Activated CD4-positive, alpha-beta memory T cell treated with anti-CD3 and anti-CD28 coated beads, Interleukin-2, amount 10 ng/mL, durations not matched to agents 7 days and 5 days (primary cell): ENCODE measurements at regions not wholly inside any gene's neighbourhood (a gene's known extent, or its start where the extent isn't known, plus 50 kb on each side); places are given as distances from the start of the nearest gene placed in this dataset.

Source experiments
- CTCF ChIA-PET: fragments of 350-600 bp; sonication (Branson Sonifier 250); formaldehyde crosslinking; loops from one replicate; lab custom pipeline; 2021; ENCODE audit warnings: antibody characterized with exemption, inconsistent platforms; lab: Charles Lee
- POLR2A ChIA-PET: fragments of 350-600 bp; sonication (Branson Sonifier 250); formaldehyde crosslinking; loops from one replicate; lab custom pipeline; 2021; ENCODE audit warnings: antibody characterized with exemption; lab: Charles Lee
- DNase-seq: peaks from one replicate; pipeline ENCODE4 v3.0.0-alpha.2; 2020
- H3K27ac Mint-ChIP-seq: one replicate; pipeline ENCODE4 v1.8.0; 2021; ENCODE audit warnings: mild to moderate bottlenecking, mixed read lengths
- H3K27me3 Mint-ChIP-seq: one replicate; pipeline ENCODE4 v1.8.0; 2021; ENCODE audit warnings: mixed read lengths
- H3K36me3 Mint-ChIP-seq: one replicate; pipeline ENCODE4 v1.8.0; 2021; ENCODE audit warnings: low read depth, mixed read lengths
- H3K4me1 Mint-ChIP-seq: one replicate; pipeline ENCODE4 v1.8.0; 2021; ENCODE audit warnings: mixed read lengths
- H3K4me3 Mint-ChIP-seq: one replicate; pipeline ENCODE4 v1.8.0; 2021; ENCODE audit warnings: mild to moderate bottlenecking, mixed read lengths
- H3K9me3 Mint-ChIP-seq: one replicate; pipeline ENCODE4 v1.8.0; 2021; ENCODE audit warnings: mixed read lengths

- Mint-ChIP-seq H3K9me3 (no peaks in the 10 kb centered on the region), H3K27me3 (no peaks in the 10 kb centered on the region), H3K4me3 (no peak overlapping the region), H3K36me3 (no peaks in the 10 kb centered on the region), H3K27ac (no peak overlapping the region), H3K4me1 (no peaks in the 10 kb centered on the region)
- no peak for DNase-seq
- ChIA-PET POLR2A (no interaction called here), CTCF (no interaction called here)
These were observed 140.9 kb downstream of the MIS18A start for GRCh38 chr21:32137931-32138330.

GRCh38 chr21:32137266-32137665, 141.6 kb downstream of the MIS18A start:
- DNase-seq: no peak
- ChIA-PET CTCF (no interaction called here), POLR2A (no interaction called here)
- H3K36me3 Mint-ChIP-seq: no peaks in the 10 kb centered on the region
- H3K4me3 Mint-ChIP-seq: no peak overlapping the region
- no peaks in the 10 kb centered on the region for H3K4me1 Mint-ChIP-seq
- no peaks in the 10 kb centered on the region for H3K9me3 Mint-ChIP-seq
- H3K27me3 Mint-ChIP-seq: no peaks in the 10 kb centered on the region
- H3K27ac Mint-ChIP-seq: no peak overlapping the region

GRCh38 chr21:32136546-32136945, 142.3 kb downstream of the MIS18A start:
- no peak for DNase-seq
- no peak overlapping the region for H3K27ac Mint-ChIP-seq
- no peak overlapping the region for H3K4me3 Mint-ChIP-seq
- CTCF ChIA-PET: no interaction called here
- POLR2A ChIA-PET: no interaction called here
- H3K4me1 Mint-ChIP-seq: no peaks in the 10 kb centered on the region
- no peaks in the 10 kb centered on the region for H3K9me3 Mint-ChIP-seq
- no peaks in the 10 kb centered on the region for H3K27me3 Mint-ChIP-seq
- no peaks in the 10 kb centered on the region for H3K36me3 Mint-ChIP-seq

- Mint-ChIP-seq H3K4me3 (no peak overlapping the region), H3K9me3 (no peaks in the 10 kb centered on the region), H3K36me3 (no peaks in the 10 kb centered on the region), H3K27ac (no peak overlapping the region), H3K4me1 (no peaks in the 10 kb centered on the region), H3K27me3 (no peaks in the 10 kb centered on the region)
- POLR2A ChIA-PET: no interaction called here
- no peak for DNase-seq
- CTCF ChIA-PET: no interaction called here
These were observed 143.2 kb downstream of the MIS18A start for GRCh38 chr21:32135401-32136363.

- Mint-ChIP-seq H3K36me3 (no peaks in the 10 kb centered on the region), H3K9me3 (no peaks in the 10 kb centered on the region), H3K27ac (no peak overlapping the region), H3K4me1 (no peaks in the 10 kb centered on the region), H3K27me3 (no peaks in the 10 kb centered on the region), H3K4me3 (no peak overlapping the region)
- DNase-seq: no peak
- POLR2A ChIA-PET: no interaction called here
- CTCF ChIA-PET: no interaction called here
These were observed 144.3 kb downstream of the MIS18A start for GRCh38 chr21:32134441-32135130.

GRCh38 chr21:32132881-32133280, 146.0 kb downstream of the MIS18A start:
- ChIA-PET POLR2A (no interaction called here), CTCF (no interaction called here)
- H3K27ac Mint-ChIP-seq: no peak overlapping the region
- H3K36me3 Mint-ChIP-seq: no peaks in the 10 kb centered on the region
- no peak for DNase-seq
- no peaks in the 10 kb centered on the region for H3K9me3 Mint-ChIP-seq
- no peaks in the 10 kb centered on the region for H3K4me1 Mint-ChIP-seq
- H3K4me3 Mint-ChIP-seq: no peak overlapping the region
- no peaks in the 10 kb centered on the region for H3K27me3 Mint-ChIP-seq

GRCh38 chr21:32132409-32132808, 146.4 kb downstream of the MIS18A start:
- Mint-ChIP-seq H3K9me3 (no peaks in the 10 kb centered on the region), H3K4me1 (no peaks in the 10 kb centered on the region), H3K4me3 (no peak overlapping the region), H3K27ac (no peak overlapping the region), H3K27me3 (no peaks in the 10 kb centered on the region), H3K36me3 (no peaks in the 10 kb centered on the region)
- no peak for DNase-seq
- ChIA-PET POLR2A (no interaction called here), CTCF (no interaction called here)

- Mint-ChIP-seq H3K4me3 (no peak overlapping the region), H3K4me1 (no peaks in the 10 kb centered on the region), H3K9me3 (no peaks in the 10 kb centered on the region), H3K27me3 (no peaks in the 10 kb centered on the region), H3K36me3 (no peaks in the 10 kb centered on the region), H3K27ac (no peak overlapping the region)
- no peak for DNase-seq
- CTCF ChIA-PET: no interaction called here
- POLR2A ChIA-PET: no interaction called here
These were observed 146.9 kb downstream of the MIS18A start for GRCh38 chr21:32131960-32132359.

GRCh38 chr21:32131164-32131563, 147.7 kb downstream of the MIS18A start:
- Mint-ChIP-seq H3K4me3 (no peak overlapping the region), H3K27ac (no peak overlapping the region), H3K9me3 (no peaks in the 10 kb centered on the region), H3K4me1 (no peaks in the 10 kb centered on the region), H3K27me3 (no peaks in the 10 kb centered on the region), H3K36me3 (no peaks in the 10 kb centered on the region)
- no peak for DNase-seq
- ChIA-PET CTCF (no interaction called here), POLR2A (no interaction called here)

- CTCF ChIA-PET: no interaction called here
- Mint-ChIP-seq H3K27ac (no peak overlapping the region), H3K36me3 (no peaks in the 10 kb centered on the region), H3K4me1 (no peaks in the 10 kb centered on the region), H3K27me3 (no peaks in the 10 kb centered on the region), H3K9me3 (no peaks in the 10 kb centered on the region), H3K4me3 (no peak overlapping the region)
- POLR2A ChIA-PET: no interaction called here
- DNase-seq: no peak
These were observed 148.6 kb downstream of the MIS18A start for GRCh38 chr21:32130031-32130891.

- no peak for DNase-seq
- Mint-ChIP-seq H3K4me3 (no peak overlapping the region), H3K4me1 (no peaks in the 10 kb centered on the region), H3K36me3 (no peaks in the 10 kb centered on the region), H3K9me3 (no peaks in the 10 kb centered on the region), H3K27me3 (no peaks in the 10 kb centered on the region), H3K27ac (no peak overlapping the region)
- ChIA-PET CTCF (no interaction called here), POLR2A (no interaction called here)
These were observed 151.8 kb downstream of the MIS18A start for GRCh38 chr21:32127081-32127480.

- no peak overlapping the region for H3K4me3 Mint-ChIP-seq
- POLR2A ChIA-PET: no interaction called here
- H3K36me3 Mint-ChIP-seq: no peaks in the 10 kb centered on the region
- H3K4me1 Mint-ChIP-seq: no peaks in the 10 kb centered on the region
- DNase-seq: no peak
- CTCF ChIA-PET: no interaction called here
- no peaks in the 10 kb centered on the region for H3K27me3 Mint-ChIP-seq
- no peak overlapping the region for H3K27ac Mint-ChIP-seq
- H3K9me3 Mint-ChIP-seq: no peaks in the 10 kb centered on the region
These were observed 156.8 kb downstream of the MIS18A start for GRCh38 chr21:32122082-32122481.

- ChIA-PET CTCF (no interaction called here), POLR2A (no interaction called here)
- no peak overlapping the region for H3K27ac Mint-ChIP-seq
- DNase-seq: no peak
- no peaks in the 10 kb centered on the region for H3K36me3 Mint-ChIP-seq
- no peaks in the 10 kb centered on the region for H3K9me3 Mint-ChIP-seq
- no peaks in the 10 kb centered on the region for H3K4me1 Mint-ChIP-seq
- no peak overlapping the region for H3K4me3 Mint-ChIP-seq
- H3K27me3 Mint-ChIP-seq: no peaks in the 10 kb centered on the region
These were observed 158.6 kb downstream of the MIS18A start for GRCh38 chr21:32120230-32120629.
